H1 (cell line): ENCODE measurements at regions not wholly inside any gene's neighbourhood (a gene's known extent, or its start where the extent isn't known, plus 50 kb on each side); places are given as distances from the start of the nearest gene placed in this dataset.

ENCODE experiments used
- CHD7 ChIP-seq: fragments of 300-600 bp; sonication (generic); IDR thresholded peaks from 2 replicates; pipeline ENCODE4 v1.7.1; 2012; ENCODE audit warnings: low read length, moderate library complexity, mild to moderate bottlenecking, inconsistent platforms; ENCODE audit not compliant: insufficient replicate concordance
- HDAC6 ChIP-seq: IDR thresholded peaks from one replicate; pipeline ENCODE4 v1.7.1; 2012; ENCODE audit warnings: low read depth, mild to moderate bottlenecking, inconsistent platforms, low read length, moderate library complexity
- NANOG ChIP-seq: IDR thresholded peaks from 2 replicates; pipeline ENCODE4 v1.6.1; 2011; ENCODE audit warnings: low read length, low read depth, mild to moderate bottlenecking, inconsistent platforms; ENCODE audit not compliant: insufficient read depth, poor library complexity, severe bottlenecking
- POLR2AphosphoS5 ChIP-seq: IDR thresholded peaks from 2 replicates; pipeline ENCODE4 v1.6.1; 2011; ENCODE audit warnings: low read depth, low read length
- SIN3A ChIP-seq, 2 experiments: IDR thresholded peaks in 1 of 2; conservative IDR thresholded peaks in 1 of 2; 2 replicates each; pipeline ENCODE4 v1.6.1; 2011 to 2012; ENCODE audit warnings: low read length in 2 of 2, improper control_type of control experiment in 1 of 2, low read depth in 1 of 2, mild to moderate bottlenecking in 1 of 2
- SP4 ChIP-seq: IDR thresholded peaks from 2 replicates; pipeline ENCODE4 v1.6.1; 2012; ENCODE audit warnings: low read length, inconsistent platforms
- SRF ChIP-seq: IDR thresholded peaks from 2 replicates; pipeline ENCODE4 v1.6.1; 2011; ENCODE audit warnings: mild to moderate bottlenecking, low read depth, low read length, moderate library complexity

GRCh38 chr3:82088749-82089148 is 327.3 kb upstream of the GBE1 start (continued):
- TF ChIP-seq CHD7 (no peak), HDAC6 (no peak), NANOG (no peak), SP4 (no peak), SRF (no peak), POLR2AphosphoS5 (no peak), SIN3A (conservative IDR thresholded peaks at IDR 0.05 in 1 of 2, IDR thresholded peaks at IDR 0.05 in 1 of 2; ENCODE audit: low read depth in 1 of 2, low read length in 2 of 2) (no peak)
